HG02870 (cell line): ENCODE measurements at regions not wholly inside any gene's neighbourhood (a gene's known extent, or its start where the extent isn't known, plus 50 kb on each side); places are given as distances from the start of the nearest gene placed in this dataset.
"Not testable (repeated sequence)": the region's sequence is repeated elsewhere in the genome, so short reads cannot be mapped to it uniquely, and the experiment has no call there.

Source experiments
- ATAC-seq: cut with Tn5 transposase; IDR thresholded peaks from one replicate; pipeline ENCODE4 v1.9.1; 2021; ENCODE audit warnings: mild to moderate bottlenecking, moderate library complexity; ENCODE audit not compliant: unreplicated experiment

DNA sequence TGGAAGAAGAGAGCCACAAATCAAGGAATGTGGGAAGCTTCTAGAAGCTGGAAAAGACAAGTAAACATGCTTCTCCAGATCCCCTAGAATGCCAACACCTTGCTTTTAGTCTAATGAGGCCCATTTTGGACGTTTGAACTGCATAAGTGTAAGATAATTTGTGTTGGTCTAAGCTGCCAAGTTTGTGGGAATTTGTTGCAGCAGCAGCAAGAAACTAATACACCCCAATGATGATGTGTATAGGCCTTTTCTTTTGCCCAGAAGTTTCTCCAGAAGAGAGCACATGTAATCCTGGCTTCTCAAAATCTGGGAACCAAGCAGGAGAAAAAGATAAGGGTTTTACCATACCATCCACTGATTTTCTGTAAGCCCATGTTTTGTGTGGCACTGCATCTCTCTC is 96.1 kb upstream of the DPT start:
- no peak for ATAC-seq

DNA sequence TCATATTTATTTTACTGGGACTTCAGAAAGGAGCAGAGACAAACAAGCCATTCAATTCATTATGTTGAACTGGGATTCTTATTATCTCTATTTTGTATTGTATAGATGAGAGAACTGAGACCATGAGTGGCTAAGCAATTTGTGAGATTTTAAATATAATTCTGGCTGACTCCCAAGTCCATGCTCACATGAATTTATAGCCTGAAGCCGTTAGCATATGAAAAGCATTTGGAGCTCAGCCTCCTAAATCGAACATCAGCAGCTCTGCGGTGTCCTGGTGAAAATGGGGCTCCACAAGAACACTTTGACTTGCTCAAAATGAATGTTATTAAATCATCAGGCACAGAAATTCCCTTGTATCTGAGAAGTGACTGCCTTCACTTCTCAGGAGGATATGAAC is 96.8 kb upstream of the DPT start:
- ATAC-seq = no peak

DNA sequence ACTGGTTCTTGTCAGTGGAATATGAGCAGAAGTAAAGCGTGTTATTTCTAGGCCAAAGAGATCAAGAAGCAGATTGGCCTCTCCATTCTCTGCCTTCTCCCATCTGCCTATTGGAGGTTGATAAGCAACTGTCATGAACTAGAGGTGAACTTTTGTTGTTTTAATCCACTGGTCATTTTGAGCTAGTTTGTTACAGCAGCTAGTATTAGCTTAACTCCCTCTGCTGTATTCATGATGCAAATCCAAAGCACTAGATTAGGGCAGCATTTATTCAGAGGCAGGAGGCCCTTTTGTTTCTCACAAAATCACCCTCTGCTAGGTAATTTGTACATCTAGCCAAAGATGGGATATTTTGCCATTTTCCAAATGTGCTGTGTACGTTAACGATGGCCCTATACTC is 97.3 kb upstream of the DPT start:
- ATAC-seq = no peak

DNA sequence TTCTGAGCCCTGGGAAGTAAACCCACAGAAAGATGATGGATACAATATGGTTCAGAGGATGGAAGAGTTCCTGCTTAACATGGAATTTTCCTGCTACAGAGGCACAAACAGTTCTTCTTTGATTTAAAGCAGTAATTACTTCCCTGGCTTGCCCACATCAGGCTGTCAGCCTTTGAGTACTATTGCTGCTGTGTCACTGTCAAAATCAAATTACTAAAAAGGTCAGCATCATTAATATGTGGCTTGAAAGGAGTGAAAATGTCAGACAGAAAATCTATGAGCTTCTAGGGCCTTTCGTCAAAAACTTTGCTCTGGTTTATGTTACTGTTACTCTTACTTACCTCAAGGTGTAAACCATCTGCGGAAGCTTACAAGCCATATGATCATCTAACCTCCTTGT is 98.6 kb upstream of the DPT start:
- no peak for ATAC-seq

DNA sequence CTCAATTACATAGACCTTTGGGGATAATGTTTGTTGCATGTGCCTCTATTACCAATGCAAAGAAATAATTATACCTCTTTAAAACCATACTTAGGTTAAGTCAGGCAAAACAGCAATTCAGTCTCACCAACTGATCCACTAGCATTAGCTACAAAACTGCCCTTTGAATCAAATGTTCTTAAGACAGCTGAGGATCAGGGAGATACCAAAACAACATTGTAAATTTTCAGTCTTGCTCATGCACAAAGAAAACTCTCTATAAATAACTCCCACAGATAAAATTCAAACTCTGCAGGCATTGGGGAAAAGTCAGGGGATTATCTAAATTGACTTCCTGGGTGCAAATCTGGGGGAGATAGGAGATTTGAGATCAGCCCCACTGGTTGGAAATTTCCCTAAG is 100.9 kb upstream of the DPT start:
- no peak for ATAC-seq

DNA sequence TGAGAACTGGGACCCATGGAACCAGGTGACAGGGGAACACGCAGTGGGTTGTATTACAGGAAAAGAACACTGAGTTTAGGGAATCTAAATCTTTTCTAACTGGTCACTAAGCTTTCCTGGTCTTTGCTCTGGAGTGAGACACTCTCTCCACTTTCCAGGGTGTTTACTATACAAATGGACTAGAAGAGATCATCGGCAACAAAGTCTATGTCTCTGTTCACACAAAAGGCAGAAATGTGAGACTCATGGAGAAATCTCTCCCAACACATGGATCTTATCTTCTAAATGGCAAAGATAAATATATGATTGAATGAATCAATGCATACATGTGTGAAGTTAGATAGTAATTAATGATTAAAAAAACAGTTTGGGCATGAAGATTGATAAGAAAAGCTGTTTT is 101.6 kb upstream of the DPT start:
- ATAC-seq = no peak

DNA sequence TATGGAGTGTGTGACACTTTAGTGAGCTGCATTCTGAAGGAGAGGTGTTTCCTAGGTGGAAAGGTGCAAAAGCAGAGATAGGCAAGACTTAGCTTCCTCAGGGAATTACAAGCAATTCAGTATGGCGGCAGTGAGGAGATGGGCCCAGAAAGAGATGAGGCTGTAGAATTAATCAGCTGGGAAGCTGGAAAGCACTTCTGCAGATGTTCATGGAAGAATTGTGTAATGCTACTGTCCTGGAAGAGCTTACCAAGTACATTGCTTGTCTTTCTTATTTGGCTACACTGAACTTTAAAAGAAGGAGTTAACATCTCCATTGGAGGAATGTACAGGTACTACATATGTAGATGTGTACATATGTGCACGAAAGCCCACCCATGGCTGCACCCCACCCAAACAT is 103.7 kb upstream of the DPT start:
- ATAC-seq = no peak

DNA sequence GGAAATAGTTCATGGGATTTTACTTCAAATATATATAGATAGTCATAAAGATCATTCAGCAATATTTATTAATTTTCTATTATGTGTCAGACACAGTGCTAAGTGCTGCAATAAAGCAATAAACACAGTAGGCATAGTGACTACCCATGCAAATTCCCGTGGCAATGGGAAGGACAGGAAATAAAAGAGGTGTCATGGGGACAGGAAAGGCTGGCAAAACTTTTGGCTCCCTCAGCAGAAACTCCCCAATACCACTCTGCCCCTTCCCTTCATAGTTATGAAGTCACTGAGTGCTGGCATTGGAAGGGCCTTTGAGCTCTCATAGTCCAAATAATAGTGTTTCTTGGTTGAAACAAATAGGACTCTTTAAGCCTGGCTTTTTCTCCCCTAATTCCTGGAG is 104.4 kb upstream of the DPT start:
- ATAC-seq = no peak

DNA sequence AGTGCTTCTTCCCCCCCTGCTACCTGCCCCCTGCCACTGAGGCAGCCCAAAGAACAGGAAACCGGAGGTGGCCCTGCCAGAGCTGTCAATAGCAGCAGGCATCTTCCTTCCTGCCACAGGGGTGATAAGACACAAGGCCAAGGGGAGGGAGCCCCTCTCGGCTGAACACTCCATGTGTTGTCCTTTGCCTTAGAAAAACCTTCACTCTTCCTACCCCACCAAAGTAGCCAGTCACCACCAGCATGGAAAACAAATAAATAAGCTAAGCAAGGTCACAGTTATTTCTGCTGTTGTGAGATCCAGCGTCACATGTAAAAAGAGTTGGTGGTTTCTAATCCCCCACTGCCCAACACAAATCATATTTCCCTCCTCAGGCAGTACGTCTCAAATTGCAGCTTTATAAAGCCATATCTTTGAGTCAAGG is 104.8 kb upstream of the DPT start:
- ATAC-seq = no peak

DNA sequence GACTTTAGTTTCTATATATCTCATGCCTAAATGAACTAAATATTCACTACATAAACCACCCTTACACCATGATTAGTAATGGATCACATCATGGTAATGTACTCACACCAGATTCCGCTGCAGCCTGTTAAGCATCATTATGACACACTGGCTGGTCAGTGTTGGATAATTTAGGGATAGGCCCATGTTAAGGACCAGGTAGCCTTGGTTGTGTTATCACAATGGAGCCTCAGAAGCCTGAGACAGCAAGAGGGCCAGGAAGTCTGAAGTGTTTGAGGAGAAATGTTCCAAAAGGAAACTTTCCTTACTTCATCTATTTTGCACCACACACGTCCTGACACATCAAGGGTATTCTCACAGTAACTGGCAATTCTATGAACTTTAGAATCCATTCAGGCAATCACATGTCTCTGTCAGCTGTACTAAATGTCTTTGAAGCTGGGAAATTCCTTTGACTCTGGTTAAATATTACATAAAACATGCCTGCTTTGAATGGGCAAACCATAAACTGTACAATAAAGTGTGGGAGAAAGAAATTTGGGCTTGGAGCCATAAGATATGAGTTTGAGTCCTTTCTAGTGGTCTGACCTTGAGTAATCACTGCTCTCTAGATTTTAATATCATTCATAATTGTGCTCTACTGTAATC is 105.3 kb upstream of the DPT start:
- ATAC-seq = no peak

DNA sequence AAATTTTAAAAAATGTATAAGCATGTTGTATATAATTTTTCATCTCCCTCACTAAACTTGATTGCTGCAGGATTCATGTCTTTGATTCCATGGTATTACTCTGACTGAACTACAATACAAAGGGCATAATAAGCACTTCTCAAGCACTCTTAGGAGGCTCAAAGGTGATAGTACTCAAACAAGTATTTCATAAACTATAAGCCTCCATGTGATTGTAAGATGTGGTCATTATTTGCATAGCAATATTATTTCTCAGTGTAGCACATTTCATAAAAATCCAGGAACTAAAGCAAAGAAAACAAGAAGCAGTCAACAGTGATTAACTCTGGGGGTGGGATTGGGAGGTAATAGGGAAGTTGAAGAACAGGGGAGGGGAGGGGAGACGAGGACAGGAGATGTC is 106.2 kb upstream of the DPT start:
- ATAC-seq = no peak

DNA sequence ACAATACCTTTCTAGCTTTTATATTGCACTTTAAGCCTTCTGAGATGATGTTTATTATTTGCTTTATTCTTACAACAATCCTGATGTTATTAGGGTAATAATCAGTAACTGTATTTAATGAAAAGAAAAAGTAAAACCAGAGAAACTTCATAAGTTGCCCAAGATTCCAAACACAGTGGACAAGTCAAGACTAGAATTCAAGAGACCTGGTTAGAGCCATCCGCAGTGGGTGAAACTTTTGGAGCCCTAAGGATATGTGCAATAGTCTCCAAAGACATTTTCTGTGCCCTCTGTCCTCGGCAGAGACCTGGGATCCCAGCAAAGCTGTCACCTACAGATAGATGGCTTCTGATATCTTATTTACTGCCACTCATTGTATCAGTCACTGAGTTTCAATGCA is 106.8 kb upstream of the DPT start:
- no peak for ATAC-seq

DNA sequence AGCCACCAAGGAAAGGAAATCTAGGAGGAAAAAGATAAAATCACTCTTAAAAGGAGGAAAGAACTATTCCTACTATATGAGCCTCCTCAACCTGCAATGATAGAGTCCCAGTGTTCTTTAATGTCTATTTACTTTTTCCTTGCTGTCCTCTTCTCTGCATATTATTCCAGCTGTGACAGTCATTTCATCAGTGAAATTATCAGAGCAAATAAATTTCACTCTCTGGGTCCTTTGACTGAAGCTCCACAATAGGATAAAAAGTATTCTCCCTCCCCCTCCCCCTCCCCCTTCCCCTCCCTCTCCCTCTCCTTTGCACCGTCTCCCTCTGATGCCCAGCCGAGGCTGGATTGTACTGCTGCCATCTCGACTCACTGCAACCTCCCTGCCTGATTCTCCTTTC is 107.5 kb upstream of the DPT start:
- ATAC-seq = no peak

DNA sequence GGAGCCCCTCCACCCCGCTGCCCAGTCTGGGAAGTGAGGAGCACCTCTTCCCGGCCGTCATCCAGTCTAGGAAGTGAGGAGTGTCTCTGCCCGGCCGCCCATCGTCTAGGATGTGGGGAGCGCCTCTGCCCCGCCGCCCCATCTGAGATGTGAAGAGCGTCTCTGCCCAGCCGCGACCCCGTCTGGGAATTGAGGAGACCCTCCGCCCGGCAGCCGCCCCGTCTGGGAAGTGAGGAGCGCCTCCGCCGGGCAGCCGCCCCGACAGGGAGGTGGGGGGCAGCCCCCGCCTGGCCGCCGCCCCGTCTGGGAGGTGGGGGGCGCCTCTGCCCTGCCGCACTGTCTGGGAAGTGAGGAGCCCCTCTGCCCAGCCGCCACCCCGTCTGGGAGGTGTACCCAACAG is 108.2 kb upstream of the DPT start:
- ATAC-seq = not testable (repeated sequence)

DNA sequence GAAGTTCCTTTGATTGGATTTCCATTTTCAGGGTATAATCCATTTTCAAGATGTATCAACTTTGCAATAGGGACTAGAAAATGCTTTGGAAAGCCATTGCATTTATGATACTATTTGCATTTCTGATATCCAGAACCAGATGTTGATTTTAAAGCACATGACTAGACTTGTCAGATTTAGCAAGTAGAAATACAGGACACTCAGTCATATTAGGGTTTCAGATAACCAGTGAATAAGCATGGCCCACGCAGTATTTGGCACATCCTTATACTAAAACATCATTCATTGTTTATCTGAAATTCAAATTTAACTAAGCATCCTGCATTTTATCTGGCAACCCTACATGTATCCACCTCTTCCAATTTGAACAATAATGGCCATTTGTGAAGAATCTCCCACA is 113.3 kb upstream of the DPT start:
- ATAC-seq = no peak

DNA sequence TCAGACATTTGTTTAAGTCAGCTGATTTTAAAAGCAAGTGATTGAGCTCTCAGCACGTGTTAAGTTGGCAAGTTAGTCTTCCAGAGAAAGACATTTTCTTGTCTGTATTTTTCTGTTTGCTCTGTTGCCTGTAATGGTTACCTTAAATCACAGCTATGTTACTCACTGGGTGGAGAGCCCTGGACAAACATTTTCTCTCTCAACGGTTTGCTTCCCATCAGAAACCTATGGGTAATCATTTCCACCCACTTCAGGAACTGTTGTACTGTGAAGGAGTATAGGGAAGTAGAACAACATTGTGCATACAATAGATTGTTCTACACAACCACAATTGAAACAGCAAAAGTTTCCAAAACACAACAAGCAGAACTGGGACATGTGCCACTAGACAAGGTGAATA is 113.9 kb upstream of the DPT start:
- no peak for ATAC-seq

DNA sequence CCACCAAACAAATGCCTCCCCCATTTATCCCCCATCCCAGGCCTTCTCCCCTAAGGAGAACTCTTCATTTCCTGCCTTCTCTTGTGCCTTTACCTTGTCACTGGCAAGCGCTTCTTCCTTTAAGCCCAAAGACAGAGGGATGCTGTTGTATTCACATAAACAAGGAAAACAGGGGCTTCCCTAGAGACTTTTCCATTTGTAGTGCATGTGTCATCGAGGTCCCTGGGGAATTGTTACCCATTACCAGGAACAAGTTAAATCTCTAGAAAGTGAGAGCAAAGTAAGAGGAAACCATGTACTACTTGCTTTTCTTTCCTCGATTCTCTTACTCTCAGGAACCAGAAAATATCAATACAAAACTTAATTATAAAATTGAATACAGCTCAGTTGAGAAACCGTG is 114.4 kb upstream of the DPT start:
- ATAC-seq = no peak

DNA sequence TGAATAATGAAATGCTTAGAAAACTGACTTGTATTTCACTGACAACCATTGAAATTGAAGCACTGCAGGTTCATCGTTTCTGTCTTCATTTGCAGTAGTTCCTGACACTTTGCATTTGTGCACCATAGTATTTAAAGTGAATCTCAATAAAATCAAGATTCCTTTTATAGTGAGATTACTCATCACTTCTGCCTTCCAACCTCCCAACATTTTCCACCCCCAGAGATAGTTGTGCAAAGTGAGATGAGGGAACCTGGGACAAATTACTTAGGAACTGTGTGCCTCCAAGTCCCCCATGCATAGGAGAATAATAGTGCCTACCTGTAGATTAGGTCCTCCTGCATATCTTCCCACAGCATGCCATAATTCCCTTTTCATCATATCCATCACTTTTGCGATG is 114.9 kb upstream of the DPT start:
- ATAC-seq = no peak

DNA sequence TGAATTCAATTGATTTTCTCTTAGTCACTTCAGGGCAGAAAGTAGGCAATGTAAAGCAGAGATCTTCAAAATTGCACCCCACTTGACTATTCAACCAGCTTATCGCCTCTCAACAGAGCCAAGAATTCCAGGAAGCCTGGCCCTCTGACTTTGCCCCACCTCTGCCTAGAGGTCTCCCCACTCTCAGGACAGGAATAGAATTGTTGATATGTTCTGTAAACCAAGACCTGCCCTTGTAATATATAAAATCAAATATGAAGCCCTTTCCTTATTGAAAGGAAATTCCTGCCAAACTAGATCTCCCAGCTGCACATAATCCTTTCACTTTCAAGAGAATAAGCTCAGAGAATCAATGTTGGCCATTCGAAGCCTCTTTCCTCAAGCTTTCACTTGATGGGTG is 116.1 kb upstream of the DPT start:
- ATAC-seq = no peak

DNA sequence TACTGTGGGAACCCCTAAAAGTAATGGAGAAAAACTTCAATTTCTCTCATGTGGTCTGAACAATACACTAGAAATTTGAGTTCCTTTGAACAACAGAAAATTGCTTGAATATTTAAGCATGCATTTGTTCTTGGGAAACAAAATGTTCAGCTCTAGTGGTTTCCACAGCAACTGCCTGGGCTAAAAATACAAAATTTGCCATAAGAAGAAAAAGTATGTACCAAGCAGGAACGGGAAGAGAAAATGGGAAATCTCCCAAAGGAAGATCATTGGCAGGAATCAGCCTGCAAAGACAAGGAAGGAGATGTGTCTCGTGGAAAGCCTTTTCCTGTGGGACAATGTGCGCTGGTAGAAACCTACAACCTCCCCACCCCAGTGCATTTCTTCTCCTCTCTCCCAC is 119.0 kb upstream of the DPT start:
- no peak for ATAC-seq

DNA sequence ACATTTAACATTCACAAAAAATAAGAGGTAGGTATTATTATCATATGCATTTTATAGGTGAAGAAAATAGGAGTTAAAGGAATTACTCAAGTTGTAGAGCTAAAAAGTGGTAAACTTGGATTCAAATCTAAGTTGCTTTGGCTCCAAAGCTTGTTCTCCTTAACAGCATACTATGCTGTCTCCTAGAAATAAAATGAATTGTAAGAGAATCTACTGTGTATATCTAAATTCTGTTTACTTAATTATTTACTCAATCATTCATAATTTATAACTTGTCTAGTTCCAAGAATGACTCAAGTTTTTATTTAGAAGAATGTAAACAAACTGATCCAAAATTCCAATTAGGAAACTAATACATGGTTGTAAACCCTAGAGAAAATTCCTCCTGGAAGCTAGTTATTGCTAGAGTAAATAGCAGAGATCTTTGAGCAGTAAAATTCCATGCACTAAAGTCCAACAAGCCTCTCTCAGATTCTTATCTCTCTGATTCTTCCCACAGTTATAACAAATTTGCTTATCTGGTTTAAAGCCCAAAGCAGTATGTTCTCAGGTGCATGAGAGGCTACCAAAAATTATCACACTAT is 132.5 kb upstream of the DPT start:
- ATAC-seq = no peak

DNA sequence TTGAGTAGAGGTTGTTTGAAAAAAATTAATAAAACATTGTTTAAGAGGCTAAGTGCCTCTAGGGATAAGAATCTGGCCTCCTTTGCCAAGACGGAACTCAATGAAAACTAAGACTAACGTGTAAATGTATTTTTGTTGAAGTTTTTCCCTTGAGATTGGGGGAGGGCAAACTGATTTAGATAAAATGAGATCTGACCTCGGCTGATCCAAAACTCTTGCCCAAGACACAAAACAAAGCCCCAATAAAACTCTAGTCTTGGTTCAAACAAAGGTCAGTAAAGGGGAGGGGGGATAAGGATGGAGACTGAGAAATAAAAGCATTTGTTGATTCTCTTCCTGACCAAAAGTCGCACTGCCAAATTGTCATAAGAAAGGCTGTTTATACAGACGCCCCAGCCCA is 134.8 kb upstream of the DPT start:
- no peak for ATAC-seq

DNA sequence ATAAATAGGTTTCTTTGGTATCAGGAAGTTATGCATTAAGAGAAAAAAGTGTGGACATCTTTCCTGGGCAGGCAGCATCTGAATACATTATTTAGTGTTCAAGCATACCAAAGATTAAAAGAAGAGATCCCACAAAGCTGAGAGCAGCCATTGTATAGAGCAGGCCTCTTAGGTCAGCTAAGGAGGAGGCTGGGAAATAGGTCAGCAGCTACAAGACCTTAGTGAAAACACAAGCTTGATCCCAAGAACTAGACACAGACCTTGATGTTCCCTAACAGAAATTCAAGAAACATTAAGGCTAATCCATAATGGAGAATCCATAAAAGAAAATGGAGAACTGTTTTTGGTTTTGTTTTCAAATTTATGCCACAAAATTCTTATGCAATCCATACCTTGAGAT is 135.3 kb upstream of the DPT start:
- no peak for ATAC-seq
